Retinal pigment epithelial cell (primary cell): ENCODE measurements at regions not wholly inside any gene's neighbourhood (a gene's known extent, or its start where the extent isn't known, plus 50 kb on each side); places are given as distances from the start of the nearest gene placed in this dataset.

ENCODE experiments used
- DNase-seq: peaks from one replicate; pipeline ENCODE4 v3.0.0-alpha.2; 2010; ENCODE audit warnings: low read depth
- H3K4me3 ChIP-seq: 2 replicates; pipeline ENCODE4 v1.5.1; 2011; ENCODE audit warnings: mild to moderate bottlenecking, low read length, control low read depth, moderate library complexity
- TF ChIP-seq, protein P1 (sequence below): conservative IDR thresholded peaks from 2 replicates; pipeline ENCODE4 v1.5.1; 2011; ENCODE audit warnings: low read depth, low read length, control low read depth, inconsistent platforms

- TF ChIP-seq, protein P1, sequence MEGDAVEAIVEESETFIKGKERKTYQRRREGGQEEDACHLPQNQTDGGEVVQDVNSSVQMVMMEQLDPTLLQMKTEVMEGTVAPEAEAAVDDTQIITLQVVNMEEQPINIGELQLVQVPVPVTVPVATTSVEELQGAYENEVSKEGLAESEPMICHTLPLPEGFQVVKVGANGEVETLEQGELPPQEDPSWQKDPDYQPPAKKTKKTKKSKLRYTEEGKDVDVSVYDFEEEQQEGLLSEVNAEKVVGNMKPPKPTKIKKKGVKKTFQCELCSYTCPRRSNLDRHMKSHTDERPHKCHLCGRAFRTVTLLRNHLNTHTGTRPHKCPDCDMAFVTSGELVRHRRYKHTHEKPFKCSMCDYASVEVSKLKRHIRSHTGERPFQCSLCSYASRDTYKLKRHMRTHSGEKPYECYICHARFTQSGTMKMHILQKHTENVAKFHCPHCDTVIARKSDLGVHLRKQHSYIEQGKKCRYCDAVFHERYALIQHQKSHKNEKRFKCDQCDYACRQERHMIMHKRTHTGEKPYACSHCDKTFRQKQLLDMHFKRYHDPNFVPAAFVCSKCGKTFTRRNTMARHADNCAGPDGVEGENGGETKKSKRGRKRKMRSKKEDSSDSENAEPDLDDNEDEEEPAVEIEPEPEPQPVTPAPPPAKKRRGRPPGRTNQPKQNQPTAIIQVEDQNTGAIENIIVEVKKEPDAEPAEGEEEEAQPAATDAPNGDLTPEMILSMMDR: no peak
- no peak for DNase-seq
- no peak overlapping the region for H3K4me3 ChIP-seq
These were observed 50.7 kb upstream of the SCG2 start for GRCh38 chr2:223652902-223653301.

DNA sequence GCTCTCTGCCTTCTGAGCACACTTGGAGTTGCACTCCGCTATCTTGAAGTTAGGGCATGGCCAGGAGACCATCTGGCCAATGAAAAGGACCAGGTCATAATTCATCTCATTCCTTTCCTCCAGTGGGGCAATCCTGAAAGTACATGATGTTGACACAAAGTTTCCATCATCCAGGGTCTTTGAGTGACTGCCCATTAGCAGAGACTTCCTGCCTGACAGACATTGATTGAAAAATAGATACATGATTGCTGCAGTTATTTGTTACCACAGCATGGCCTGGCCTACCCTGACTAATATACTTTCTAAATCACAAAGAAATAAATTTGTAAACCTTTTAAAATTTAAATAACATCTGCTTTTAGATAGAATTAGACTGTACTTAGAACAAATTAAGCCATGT lies 50.0 kb upstream of the SCG2 start:
- H3K4me3 ChIP-seq: no peak overlapping the region
- DNase-seq: no peak
- TF ChIP-seq, protein P1: no peak
